Activated T-cell treated with anti-CD3 and anti-CD28 coated beads, Interleukin-2, amount 50 U/mL, for 1 hour (primary cell): ENCODE measurements at regions not wholly inside any gene's neighbourhood (a gene's known extent, or its start where the extent isn't known, plus 50 kb on each side); places are given as distances from the start of the nearest gene placed in this dataset.

Source experiments
- DNase-seq: peaks from one replicate; pipeline ENCODE4 v3.0.0-alpha.2; 2020

- no peak for DNase-seq
These were observed 673.8 kb upstream of the FANCL start for GRCh38 chr2:58914733-58915505.

- no peak for DNase-seq
These were observed 672.1 kb upstream of the FANCL start for GRCh38 chr2:58913082-58913726.

GRCh38 chr2:58911877-58912276 is 670.8 kb upstream of the FANCL start:
- DNase-seq: no peak

- no peak for DNase-seq
These were observed 667.5 kb upstream of the FANCL start for GRCh38 chr2:58908501-58909154.

GRCh38 chr2:58907644-58908043 is 666.5 kb upstream of the FANCL start:
- DNase-seq: no peak

- DNase-seq: no peak
These were observed 665.0 kb upstream of the FANCL start for GRCh38 chr2:58906081-58906645.

GRCh38 chr2:58904095-58904494 is 663.0 kb upstream of the FANCL start:
- DNase-seq: no peak

GRCh38 chr2:58903427-58903826 is 662.3 kb upstream of the FANCL start:
- DNase-seq: no peak

GRCh38 chr2:58900246-58901027 is 659.3 kb upstream of the FANCL start:
- DNase-seq: no peak

GRCh38 chr2:58899692-58900091 is 658.6 kb upstream of the FANCL start:
- no peak for DNase-seq

- no peak for DNase-seq
These were observed 655.5 kb upstream of the FANCL start for GRCh38 chr2:58896638-58897037.

GRCh38 chr2:58895857-58896256 is 654.7 kb upstream of the FANCL start:
- DNase-seq: no peak

- no peak for DNase-seq
These were observed 652.7 kb upstream of the FANCL start for GRCh38 chr2:58893656-58894351.

GRCh38 chr2:58891828-58892377 is 650.8 kb upstream of the FANCL start:
- DNase-seq: no peak

- DNase-seq: no peak
These were observed 649.9 kb upstream of the FANCL start for GRCh38 chr2:58890865-58891525.

GRCh38 chr2:58886009-58886408 is 644.9 kb upstream of the FANCL start:
- DNase-seq: no peak

- DNase-seq: no peak
These were observed 638.7 kb upstream of the FANCL start for GRCh38 chr2:58879834-58880233.

GRCh38 chr2:58878778-58879177 is 637.7 kb upstream of the FANCL start:
- DNase-seq: no peak

- DNase-seq: no peak
These were observed 635.0 kb upstream of the FANCL start for GRCh38 chr2:58876126-58876525.

- DNase-seq: no peak
These were observed 634.3 kb upstream of the FANCL start for GRCh38 chr2:58875436-58875835.

GRCh38 chr2:58871469-58872142 is 630.5 kb upstream of the FANCL start:
- DNase-seq: no peak
